Umbilical cord (tissue), 1 donor: ENCODE measurements at regions not wholly inside any gene's neighbourhood (a gene's known extent, or its start where the extent isn't known, plus 50 kb on each side); places are given as distances from the start of the nearest gene placed in this dataset.
A peak's percentile ranks its signal among the peaks of the same experiment; 100 is the strongest.
"Not testable (repeated sequence)": the region's sequence is repeated elsewhere in the genome, so short reads cannot be mapped to it uniquely, and the experiment has no call there.

Experiments
- DNase-seq: peaks from one replicate; pipeline ENCODE4 v3.0.0-alpha.2; 2015; ENCODE audit warnings: low spot score

GRCh38 chr11:36733721-36734120, 135.7 kb upstream of the RAG2 start:
- not testable (repeated sequence) for DNase-seq

DNA sequence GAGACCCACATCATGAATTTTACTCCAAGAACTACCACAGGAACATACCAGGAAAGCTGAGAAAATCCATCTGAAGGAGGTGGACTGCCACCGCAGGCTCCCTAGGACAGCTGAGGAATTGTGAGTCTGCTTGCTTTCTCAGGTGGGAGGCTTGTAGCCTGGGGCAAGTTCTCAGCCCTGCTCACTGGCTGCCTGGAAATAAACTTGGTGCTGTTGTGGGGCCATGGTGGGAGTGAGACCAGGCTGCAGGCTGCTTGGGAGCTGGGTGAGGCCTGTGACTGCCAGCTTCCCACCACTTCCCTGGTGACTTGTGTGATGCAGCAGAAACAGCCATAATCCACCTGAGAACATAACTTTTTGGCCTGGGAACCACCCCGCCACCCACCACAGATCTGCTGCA, 132.7 kb upstream of the RAG2 start:
- DNase-seq, result no peak

DNA sequence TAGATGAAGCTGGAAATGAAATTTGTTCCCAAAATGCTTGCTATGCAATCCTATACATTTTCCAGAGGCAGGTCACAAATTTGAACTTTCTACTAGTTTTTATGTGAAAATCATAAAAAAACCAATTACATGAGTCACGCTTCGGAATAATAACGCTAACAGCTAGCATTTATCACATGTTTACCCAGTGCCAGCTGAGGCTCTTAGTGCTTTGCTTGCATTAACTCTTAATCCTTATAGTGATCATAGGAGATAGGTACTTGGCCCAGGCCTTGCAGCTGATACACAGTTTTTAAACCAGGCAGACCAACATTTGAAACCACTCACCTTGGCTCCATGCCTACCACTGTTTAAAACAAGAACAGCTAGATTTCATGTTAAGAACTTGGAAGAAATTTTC, 131.8 kb upstream of the RAG2 start:
- DNase-seq, result peak; percentile 59

DNA sequence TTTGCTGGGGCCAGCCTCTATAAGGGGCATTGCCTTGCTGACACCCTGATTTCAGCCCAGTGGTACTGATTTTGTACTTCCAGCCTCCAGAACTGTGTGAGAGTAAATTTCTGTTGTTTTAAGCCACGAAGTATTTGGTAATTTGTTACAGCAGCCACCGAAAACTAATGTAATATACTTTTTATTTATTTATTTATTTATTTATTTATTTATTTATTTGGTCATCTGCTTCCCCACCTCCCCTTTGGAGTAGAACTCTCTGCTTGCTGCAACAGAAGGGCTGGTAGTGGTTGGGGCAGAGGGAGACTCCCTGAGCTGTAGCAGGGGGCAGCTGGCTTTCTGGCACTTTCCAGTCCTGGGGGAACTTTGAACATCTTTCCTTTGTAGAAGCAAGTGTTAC, 128.4 kb upstream of the RAG2 start:
- DNase-seq, result no peak

DNA sequence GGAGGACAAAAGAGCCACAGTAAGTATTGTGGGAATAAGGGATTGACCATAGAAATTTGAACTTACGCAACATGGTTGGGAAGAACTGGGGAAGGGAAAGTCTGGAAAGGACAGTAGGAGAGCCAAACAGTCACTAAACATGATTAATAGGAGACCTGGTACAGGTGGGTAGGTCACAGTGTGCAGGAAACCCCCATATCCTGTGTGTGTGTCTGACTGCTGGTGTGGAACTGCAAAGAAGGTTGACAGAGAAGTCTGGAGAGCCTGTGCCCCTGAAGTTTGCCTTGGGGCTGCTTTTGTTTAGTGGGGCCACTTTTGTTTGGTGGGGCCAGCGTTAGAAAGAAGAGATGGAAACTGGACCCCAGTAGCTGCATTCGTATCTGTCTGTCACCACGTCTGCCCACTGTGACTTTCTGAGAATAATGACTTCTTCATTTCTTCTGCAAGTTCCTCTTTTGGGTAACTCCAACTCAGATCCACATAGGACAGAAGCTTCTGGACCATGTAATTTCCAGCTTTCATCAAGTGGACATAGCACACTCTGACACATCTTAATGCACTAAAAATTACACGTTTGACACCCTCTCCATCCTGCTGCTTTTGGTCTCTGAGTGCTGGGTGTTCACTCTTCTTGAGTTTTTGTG, 126.8 kb upstream of the RAG2 start:
- DNase-seq, result no peak

GRCh38 chr11:36722421-36722820, 124.4 kb upstream of the RAG2 start:
- DNase-seq, result no peak

GRCh38 chr11:36719358-36720107, 121.5 kb upstream of the RAG2 start:
- no peak for DNase-seq

DNA sequence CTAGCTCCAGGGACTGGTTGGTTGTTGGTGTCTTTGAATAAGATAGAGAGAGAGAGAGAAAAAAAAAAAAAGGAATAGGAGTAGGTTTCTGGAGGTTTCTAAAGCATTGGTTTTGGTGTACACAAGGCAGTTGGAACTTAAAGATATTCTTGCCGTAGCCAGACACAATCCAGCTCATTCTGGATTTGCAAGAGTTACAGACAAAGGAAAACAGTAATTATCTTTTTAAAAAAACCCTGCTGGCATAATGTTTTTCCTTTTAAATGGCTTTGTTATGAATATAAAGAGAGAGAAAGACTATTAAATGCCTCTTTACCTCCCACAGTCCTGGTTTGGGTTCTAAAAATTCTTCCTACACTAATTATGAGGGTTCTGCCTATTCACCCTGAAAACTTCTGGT, 120.4 kb upstream of the RAG2 start:
- DNase-seq, result no peak

- peak; percentile 39 for DNase-seq
Observed at GRCh38 chr11:36713715-36714114, 115.7 kb upstream of the RAG2 start.

GRCh38 chr11:36711104-36711825, 113.2 kb upstream of the RAG2 start:
- no peak for DNase-seq
